Endothelial cell of umbilical vein (primary cell): ENCODE measurements at regions not wholly inside any gene's neighbourhood (a gene's known extent, or its start where the extent isn't known, plus 50 kb on each side); places are given as distances from the start of the nearest gene placed in this dataset.
A peak's percentile ranks its signal among the peaks of the same experiment; 100 is the strongest.

Experiments used
- BruUV-seq: library from RNA; stranded (reverse); fragments of 400-500 nt; replicated peaks from 2 replicates; lab custom pipeline; 2021; lab: Mats Ljungman, UMichigan
- CTCF ChIA-PET: fragments of 300-600, 350-600 bp; sonication (Branson Sonifier 250); formaldehyde crosslinking; loops from one replicate; lab custom pipeline; 2021; ENCODE audit warnings: antibody characterized with exemption, inconsistent platforms; lab: Charles Lee
- POLR2A ChIA-PET: fragments of 300-600, 350-600 bp; sonication (Branson Sonifier 250); formaldehyde crosslinking; loops from one replicate; lab custom pipeline; 2021; ENCODE audit warnings: antibody characterized with exemption, inconsistent platforms; lab: Charles Lee
- DNase-seq: peaks from one replicate; pipeline ENCODE4 v3.0.0-alpha.2; 2011; ENCODE audit warnings: low read depth, low spot score
- FAIRE-seq: peaks from 2 replicates; lab custom pipeline; 2011; peaks lifted over from hg19 to GRCh38; lab: Jason Lieb, UNC
- H2AFZ ChIP-seq: 2 replicates; pipeline ENCODE4 v1.6.0; 2012; ENCODE audit warnings: low read depth, low read length, control low read depth, inconsistent platforms
- H3K27ac ChIP-seq: 2 replicates; pipeline ENCODE4 v1.5.1; 2011; ENCODE audit warnings: low read depth, mild to moderate bottlenecking, control low read depth, low read length, moderate library complexity; ENCODE audit not compliant: insufficient read depth
- H3K27me3 ChIP-seq, 2 experiments: 2 replicates each; pipeline versions ENCODE4 v1.6.0 to v1.6.1; 2011; ENCODE audit warnings: low read length in 2 of 2, mixed read lengths in 1 of 2; ENCODE audit not compliant: control insufficient read depth in 2 of 2, insufficient read depth in 2 of 2
- H3K36me3 ChIP-seq, 2 experiments: 2 replicates in 1 of 2; 3 replicates in 1 of 2; pipeline ENCODE4 v1.5.1; 2011; ENCODE audit warnings: low read length in 2 of 2, mild to moderate bottlenecking in 1 of 2, moderate library complexity in 1 of 2; ENCODE audit not compliant: control insufficient read depth in 2 of 2, insufficient read depth in 2 of 2; ENCODE audit errors: extremely low read depth in 1 of 2
- H3K4me1 ChIP-seq: 3 replicates; pipeline ENCODE4 v1.5.1; 2011; ENCODE audit warnings: mild to moderate bottlenecking, low read length; ENCODE audit not compliant: control insufficient read depth, insufficient read depth; ENCODE audit errors: extremely low read depth
- H3K4me2 ChIP-seq: 2 replicates; pipeline ENCODE4 v1.6.1; 2011; ENCODE audit warnings: low read length, control low read depth, mixed read lengths; ENCODE audit not compliant: insufficient read depth
- H3K4me3 ChIP-seq, 3 experiments: fragments of 200-600 bp in 1 of 3; sonication (generic), shearing (Covaris generic) in 1 of 3; replicated peaks in 1 of 3; 2 replicates each; pipeline ENCODE4 v1.5.1; 2011 to 2016; ENCODE audit warnings: control low read depth in 3 of 3, low read length in 3 of 3, mild to moderate bottlenecking in 2 of 3, inconsistent platforms in 1 of 3, low read depth in 1 of 3, moderate library complexity in 1 of 3; ENCODE audit not compliant: insufficient read depth in 1 of 3
- H3K79me2 ChIP-seq: 2 replicates; pipeline ENCODE4 v1.6.0; 2012; ENCODE audit warnings: low read length, inconsistent platforms; ENCODE audit not compliant: control insufficient read depth, insufficient read depth
- H3K9ac ChIP-seq: replicated peaks from 2 replicates; pipeline ENCODE3; 2011; ENCODE audit warnings: low read length, control low read depth; ENCODE audit not compliant: insufficient read depth; ENCODE audit errors: extremely low read depth
- H3K9me1 ChIP-seq: replicated peaks from 3 replicates; pipeline ENCODE4 v1.6.0; 2011; ENCODE audit warnings: mild to moderate bottlenecking, low read length; ENCODE audit not compliant: control insufficient read depth, insufficient read depth; ENCODE audit errors: extremely low read depth
- H3K9me3 ChIP-seq: replicated peaks from 2 replicates; pipeline ENCODE4 v1.5.1; 2012; ENCODE audit warnings: low read length, inconsistent platforms; ENCODE audit not compliant: control insufficient read depth, insufficient read depth
- H4K20me1 ChIP-seq: replicated peaks from 2 replicates; pipeline ENCODE3; 2011; ENCODE audit warnings: mild to moderate bottlenecking, low read length; ENCODE audit not compliant: control insufficient read depth, insufficient read depth; ENCODE audit errors: extremely low read depth
- CTCF ChIP-seq, 2 donors: IDR thresholded peaks; 1 replicate in 1 of 2; 2 replicates in 1 of 2; pipeline ENCODE4 v1.5.1; 2011; ENCODE audit warnings: low read length in 2 of 2, mild to moderate bottlenecking in 2 of 2, moderate library complexity in 2 of 2, control low read depth in 1 of 2, inconsistent platforms in 1 of 2, low read depth in 1 of 2; ENCODE audit not compliant: insufficient read depth in 1 of 2; ENCODE audit errors: extremely low read depth in 1 of 2
- EZH2 ChIP-seq: IDR thresholded peaks from 2 replicates; pipeline ENCODE4 v1.6.1; 2012; ENCODE audit warnings: borderline replicate concordance, low read depth, mild to moderate bottlenecking, moderate library complexity, low read length, inconsistent platforms; ENCODE audit not compliant: severe bottlenecking
- FOS ChIP-seq: IDR thresholded peaks from 2 replicates; pipeline ENCODE4 v1.6.1; 2011; ENCODE audit warnings: mild to moderate bottlenecking, low read length, moderate library complexity, borderline replicate concordance; ENCODE audit not compliant: insufficient read depth
- GATA2 ChIP-seq: IDR thresholded peaks from 2 replicates; pipeline ENCODE4 v1.7.0; 2011; ENCODE audit warnings: low read depth, mild to moderate bottlenecking, moderate library complexity, mixed read lengths, low read length; ENCODE audit not compliant: insufficient read length, insufficient read depth
- JUN ChIP-seq: IDR thresholded peaks from 2 replicates; pipeline ENCODE4 v1.6.1; 2011; ENCODE audit warnings: borderline replicate concordance, low read depth; ENCODE audit not compliant: insufficient read length, insufficient read depth
- dilution Hi-C: fragments of 300-500 bp; cut with MboI; formaldehyde crosslinking; loops from one replicate; pipeline ENCODE4 v1.15.0; 2019; ENCODE audit warnings: low sequenced_read_pairs; ENCODE audit not compliant: extremely low pct_ligation_motif_present
- intact Hi-C: fragments of 100-400 bp; cut with micrococcal nuclease; formaldehyde crosslinking; loops from one replicate; pipeline ENCODE4 v1.10.0; 2022
- TF ChIP-seq, protein P1 (sequence below): IDR thresholded peaks from 2 replicates; pipeline ENCODE4 v1.6.1; 2011; ENCODE audit not compliant: insufficient read depth, insufficient read length

DNA sequence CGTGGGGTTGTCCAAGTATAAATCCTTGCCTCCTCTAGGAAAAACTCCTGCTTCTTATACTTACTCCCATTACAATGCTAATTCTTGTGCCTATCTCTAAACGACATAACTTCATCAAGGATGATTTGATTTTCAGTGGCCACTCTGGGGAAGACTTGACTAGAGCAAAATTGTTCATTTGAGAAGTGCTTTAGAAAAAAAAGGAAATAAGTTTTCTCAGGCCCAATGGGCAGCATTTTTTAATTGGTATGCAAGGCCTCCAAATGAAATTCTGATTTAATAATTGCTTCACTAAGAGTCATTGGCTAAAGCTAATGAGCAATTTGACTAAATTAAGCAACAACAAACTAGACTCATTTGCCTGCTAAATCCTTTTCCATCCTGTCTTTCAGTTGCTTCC is 496.1 kb downstream of the TSN start:
- Histone ChIP-seq H3K9me3 (no peaks in the 10 kb centered on the region), H3K4me2 (no peak overlapping the region), H3K79me2 (no peaks in the 10 kb centered on the region), H3K9me1 (no peaks in the 10 kb centered on the region), H3K36me3 (no peaks in the 10 kb centered on the region), H3K27ac (no peak overlapping the region), H4K20me1 (no peaks in the 10 kb centered on the region), H3K4me1 (no peaks in the 10 kb centered on the region), H3K9ac (no peak overlapping the region), H2AFZ (no peak overlapping the region), H3K4me3 (no peak overlapping the region), H3K27me3 (no peaks in the 10 kb centered on the region)
- no peak for DNase-seq
- ChIA-PET POLR2A (no interaction called here), CTCF (no interaction called here)
- TF ChIP-seq EZH2: no peak
- TF ChIP-seq CTCF (IDR thresholded peaks at IDR 0.05; ENCODE audit: extremely low read depth in 1 of 2, insufficient read depth in 1 of 2, low read depth in 1 of 2, low read length in 2 of 2): no peak
- FAIRE-seq: no peak
- no TSS peak for BruUV-seq
- intact Hi-C loops (no loop called here), dilution Hi-C loops (no loop called here)

DNA sequence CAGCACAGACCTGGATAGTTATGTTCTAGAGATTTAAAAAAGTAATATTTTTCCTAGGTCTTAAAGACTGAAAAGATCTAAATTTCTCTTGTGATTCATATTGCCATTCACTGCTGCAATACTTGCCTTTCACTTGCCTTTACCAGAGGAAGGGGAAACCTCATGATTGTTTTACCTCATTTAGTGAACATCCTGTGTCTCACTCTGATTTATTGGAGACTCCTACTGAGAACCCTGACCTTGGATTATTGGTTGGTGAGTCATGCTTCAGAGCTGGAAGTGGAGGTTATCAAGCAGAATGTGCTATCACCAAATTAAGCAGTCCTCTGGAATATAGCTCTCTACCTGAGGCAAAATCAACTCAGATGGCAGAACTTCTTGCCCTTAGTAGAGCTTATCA is 500.5 kb downstream of the TSN start:
- DNase-seq (peak; percentile 9), FAIRE-seq (no peak)
- POLR2A ChIA-PET: no interaction called here
- Histone ChIP-seq H3K79me2 (no peaks in the 10 kb centered on the region), H3K9me1 (no peaks in the 10 kb centered on the region), H3K27ac (no peak overlapping the region), H3K27me3 (no peaks in the 10 kb centered on the region), H2AFZ (no peak overlapping the region), H3K4me3 (no peak overlapping the region), H3K9me3 (no peaks in the 10 kb centered on the region), H4K20me1 (no peaks in the 10 kb centered on the region), H3K4me1 (no peaks in the 10 kb centered on the region), H3K9ac (no peak overlapping the region), H3K36me3 (no peaks in the 10 kb centered on the region), H3K4me2 (no peak overlapping the region)
- CTCF ChIA-PET: no interaction called here
- TF ChIP-seq JUN (peak; percentile 40), FOS (peak; percentile 35), GATA2 (no peak), CTCF (IDR thresholded peaks at IDR 0.05; ENCODE audit: extremely low read depth in 1 of 2, insufficient read depth in 1 of 2, low read depth in 1 of 2, low read length in 2 of 2) (no peak)
- TF ChIP-seq, protein P1, sequence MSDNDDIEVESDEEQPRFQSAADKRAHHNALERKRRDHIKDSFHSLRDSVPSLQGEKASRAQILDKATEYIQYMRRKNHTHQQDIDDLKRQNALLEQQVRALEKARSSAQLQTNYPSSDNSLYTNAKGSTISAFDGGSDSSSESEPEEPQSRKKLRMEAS: no peak
- dilution Hi-C loops: no loop called here
- intact Hi-C loops: no loop called here
- BruUV-seq: no TSS peak
